ENCODE measurements at regions not wholly inside any gene's neighbourhood (a gene's known extent, or its start where the extent isn't known, plus 50 kb on each side); places are given as distances from the start of the nearest gene placed in this dataset.

DNA sequence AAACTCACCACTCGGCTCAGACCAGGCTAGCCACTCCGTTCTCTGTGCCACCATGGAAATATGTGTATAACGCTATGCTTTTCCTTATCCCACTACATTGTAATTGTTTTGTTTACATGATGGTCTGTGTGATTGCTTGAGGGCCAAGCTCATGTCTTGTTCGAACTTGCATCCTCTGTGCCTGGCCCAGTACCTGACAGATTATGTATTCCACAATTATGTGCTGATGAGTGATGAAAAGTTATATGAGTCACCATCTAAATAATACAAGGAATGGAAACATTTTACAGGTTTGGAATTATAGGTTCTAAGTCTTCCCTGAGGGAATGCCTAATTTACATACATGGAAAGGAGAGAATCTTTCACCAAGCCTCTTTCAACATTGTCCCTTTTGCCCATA, 137.4 kb downstream of the C7orf25 start:
- no peaks in the 10 kb centered on the region for H3K36me3 Mint-ChIP-seq (ENCODE audit: low read depth)
- no peak overlapping the region for H3K4me3 Mint-ChIP-seq
- ChIA-PET POLR2A (no interaction called here), CTCF (no interaction called here)
- no peak overlapping the region for H3K27ac Mint-ChIP-seq
- TF ChIP-seq, protein P1, sequence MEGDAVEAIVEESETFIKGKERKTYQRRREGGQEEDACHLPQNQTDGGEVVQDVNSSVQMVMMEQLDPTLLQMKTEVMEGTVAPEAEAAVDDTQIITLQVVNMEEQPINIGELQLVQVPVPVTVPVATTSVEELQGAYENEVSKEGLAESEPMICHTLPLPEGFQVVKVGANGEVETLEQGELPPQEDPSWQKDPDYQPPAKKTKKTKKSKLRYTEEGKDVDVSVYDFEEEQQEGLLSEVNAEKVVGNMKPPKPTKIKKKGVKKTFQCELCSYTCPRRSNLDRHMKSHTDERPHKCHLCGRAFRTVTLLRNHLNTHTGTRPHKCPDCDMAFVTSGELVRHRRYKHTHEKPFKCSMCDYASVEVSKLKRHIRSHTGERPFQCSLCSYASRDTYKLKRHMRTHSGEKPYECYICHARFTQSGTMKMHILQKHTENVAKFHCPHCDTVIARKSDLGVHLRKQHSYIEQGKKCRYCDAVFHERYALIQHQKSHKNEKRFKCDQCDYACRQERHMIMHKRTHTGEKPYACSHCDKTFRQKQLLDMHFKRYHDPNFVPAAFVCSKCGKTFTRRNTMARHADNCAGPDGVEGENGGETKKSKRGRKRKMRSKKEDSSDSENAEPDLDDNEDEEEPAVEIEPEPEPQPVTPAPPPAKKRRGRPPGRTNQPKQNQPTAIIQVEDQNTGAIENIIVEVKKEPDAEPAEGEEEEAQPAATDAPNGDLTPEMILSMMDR (IDR thresholded peaks at IDR 0.05): no peak
- peaks cover 9% of the 10 kb centered on the region for H3K9me3 Mint-ChIP-seq
- ATAC-seq (ENCODE audit: low read depth) (no peak), DNase-seq (no peak)
- H3K27me3 Mint-ChIP-seq: no peaks in the 10 kb centered on the region
- intact Hi-C loops (cut with micrococcal nuclease): no loop called here
- H3K4me1 Mint-ChIP-seq: no peaks in the 10 kb centered on the region

DNA sequence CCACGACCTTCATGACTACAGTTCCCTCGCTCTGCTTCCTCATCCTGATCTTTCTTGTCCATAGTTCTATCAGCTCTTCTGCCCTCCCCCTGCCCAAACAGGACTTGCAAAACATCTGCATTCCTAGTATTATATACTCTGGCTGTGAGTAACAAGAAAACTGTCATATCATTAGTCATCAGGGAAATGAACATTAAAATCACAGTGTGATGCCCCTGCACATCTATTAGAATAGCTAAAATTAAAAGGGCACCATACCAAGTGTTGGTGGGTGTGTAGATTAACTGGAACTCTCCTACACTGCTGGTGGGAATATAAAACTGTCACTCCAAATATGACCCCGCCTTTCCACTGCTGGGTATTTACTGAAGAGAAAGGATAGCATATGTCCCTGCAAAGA, 141.8 kb downstream of the C7orf25 start:
- Mint-ChIP-seq H3K27me3 (peaks cover 3% of the 10 kb centered on the region), H3K27ac (no peak overlapping the region), H3K4me1 (no peaks in the 10 kb centered on the region), H3K4me3 (no peak overlapping the region), H3K36me3 (ENCODE audit: low read depth) (no peaks in the 10 kb centered on the region), H3K9me3 (no peaks in the 10 kb centered on the region)
- CTCF ChIA-PET: no interaction called here
- TF ChIP-seq, protein P1 (IDR thresholded peaks at IDR 0.05): no peak
- no peak for DNase-seq
- POLR2A ChIA-PET: no interaction called here
- ATAC-seq (ENCODE audit: low read depth): no peak
- intact Hi-C loops (cut with micrococcal nuclease): no loop called here

DNA sequence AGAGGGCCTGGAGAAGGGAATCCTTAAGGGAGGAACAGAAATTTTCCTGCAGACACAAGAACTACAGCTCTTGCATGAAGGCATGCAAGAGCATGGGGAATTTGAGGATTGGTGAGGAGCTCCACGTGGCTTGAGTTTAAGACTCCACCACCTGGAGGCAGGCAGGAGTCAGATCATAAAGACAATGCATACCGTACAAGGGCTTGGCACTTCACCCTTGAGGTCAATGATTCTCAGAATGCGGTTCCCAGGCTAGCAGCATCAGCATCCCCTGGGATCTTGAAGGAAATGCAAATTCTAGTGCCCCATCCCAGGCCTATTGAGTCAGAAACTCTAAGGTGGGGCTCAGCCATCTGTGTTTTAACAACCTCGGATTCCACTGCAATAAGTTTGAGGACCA, 143.8 kb downstream of the C7orf25 start:
- TF ChIP-seq, protein P1 (IDR thresholded peaks at IDR 0.05): no peak
- Mint-ChIP-seq H3K36me3 (ENCODE audit: low read depth) (no peaks in the 10 kb centered on the region), H3K27me3 (peaks cover 8% of the 10 kb centered on the region), H3K4me3 (no peak overlapping the region), H3K4me1 (no peaks in the 10 kb centered on the region), H3K27ac (no peak overlapping the region), H3K9me3 (no peaks in the 10 kb centered on the region)
- ChIA-PET CTCF (no interaction called here), POLR2A (no interaction called here)
- intact Hi-C loops (cut with micrococcal nuclease): no loop called here
- DNase-seq: no peak
- ATAC-seq (ENCODE audit: low read depth): no peak

DNA sequence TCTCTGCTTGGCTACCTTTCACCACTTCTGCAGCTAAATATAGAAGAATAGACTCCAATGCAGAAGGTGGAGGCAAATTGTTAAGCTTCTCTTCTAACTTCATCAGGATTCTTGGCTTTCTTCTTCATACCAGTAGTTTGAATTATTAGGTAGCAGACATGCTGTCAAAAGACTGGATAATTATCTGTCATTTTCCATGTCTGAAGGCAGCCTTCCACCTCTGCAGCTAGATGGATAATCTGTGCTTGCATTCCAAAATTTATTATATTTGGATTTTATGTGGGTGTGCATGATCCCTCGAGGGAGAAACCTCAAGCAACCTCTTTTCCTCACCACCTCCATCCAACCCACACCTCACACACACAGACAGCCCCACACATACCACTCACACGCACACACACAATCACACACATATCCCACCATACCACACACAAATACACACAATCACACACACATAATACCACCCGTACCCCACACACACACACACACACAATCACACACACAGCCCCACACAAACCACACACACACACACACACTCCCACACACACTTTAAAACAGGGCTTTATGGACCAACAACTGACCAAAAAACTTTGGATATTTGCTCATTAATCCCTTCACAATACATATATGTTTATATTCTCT, 145.0 kb downstream of the C7orf25 start:
- peaks cover 8% of the 10 kb centered on the region for H3K27me3 Mint-ChIP-seq
- no peaks in the 10 kb centered on the region for H3K4me1 Mint-ChIP-seq
- ATAC-seq (ENCODE audit: low read depth) (no peak), DNase-seq (no peak)
- H3K4me3 Mint-ChIP-seq: no peak overlapping the region
- TF ChIP-seq, protein P1 (IDR thresholded peaks at IDR 0.05): no peak
- CTCF ChIA-PET: no interaction called here
- no peak overlapping the region for H3K27ac Mint-ChIP-seq
- POLR2A ChIA-PET: no interaction called here
- H3K36me3 Mint-ChIP-seq (ENCODE audit: low read depth): no peaks in the 10 kb centered on the region
- no peaks in the 10 kb centered on the region for H3K9me3 Mint-ChIP-seq
- intact Hi-C loops (cut with micrococcal nuclease): no loop called here

DNA sequence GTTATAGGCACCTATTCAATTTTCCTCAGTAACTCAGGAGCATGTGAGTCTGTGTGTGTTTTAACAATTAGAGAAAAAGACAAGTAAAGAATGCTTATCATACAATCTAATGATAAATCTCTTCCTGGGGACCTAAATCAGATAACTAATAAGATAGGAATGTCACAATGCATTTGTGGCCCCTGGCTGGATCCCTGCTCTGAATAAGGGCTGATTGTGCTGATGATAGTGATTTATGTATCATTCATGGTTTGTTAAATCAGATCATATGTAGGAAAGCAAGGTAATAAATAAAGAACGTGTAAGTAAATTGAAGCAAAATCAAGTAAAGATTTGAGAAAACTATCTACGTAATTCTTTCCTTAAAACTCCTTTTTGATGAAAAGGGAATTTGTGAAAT, 145.9 kb downstream of the C7orf25 start:
- Mint-ChIP-seq H3K27me3 (peaks cover 8% of the 10 kb centered on the region), H3K27ac (no peak overlapping the region), H3K4me3 (no peak overlapping the region), H3K9me3 (no peaks in the 10 kb centered on the region), H3K36me3 (ENCODE audit: low read depth) (no peaks in the 10 kb centered on the region), H3K4me1 (no peaks in the 10 kb centered on the region)
- TF ChIP-seq, protein P1 (IDR thresholded peaks at IDR 0.05): no peak
- ChIA-PET POLR2A (no interaction called here), CTCF (no interaction called here)
- ATAC-seq (ENCODE audit: low read depth) (no peak), DNase-seq (no peak)
- intact Hi-C loops (cut with micrococcal nuclease): no loop called here

Data from activated B cell treated with CpG ODN at 0.5 μM for 24 hours (primary cell).